Thymus (tissue), 11 donors: ENCODE measurements at regions not wholly inside any gene's neighbourhood (a gene's known extent, or its start where the extent isn't known, plus 50 kb on each side); places are given as distances from the start of the nearest gene placed in this dataset.

Experiments used
- DNase-seq, 9 donors: peaks; one replicate each; pipeline ENCODE4 v3.0.0-alpha.2; 2013; ENCODE audit warnings: low spot score in 9 of 9, low read depth in 6 of 9, missing footprints in 1 of 9
- H3K27ac ChIP-seq, 2 donors: one replicate each; pipeline ENCODE4 v1.5.1; 2013; ENCODE audit warnings: control low read depth in 1 of 2, low read depth in 1 of 2, low read length in 1 of 2, mild to moderate bottlenecking in 1 of 2, moderate library complexity in 1 of 2
- H3K27me3 ChIP-seq, 2 donors: one replicate each; pipeline ENCODE4 v1.5.1; 2013; ENCODE audit warnings: low read length in 1 of 2; ENCODE audit not compliant: control insufficient read depth in 2 of 2, insufficient read depth in 1 of 2
- H3K36me3 ChIP-seq, 2 donors: one replicate each; pipeline ENCODE4 v1.5.1; 2013; ENCODE audit warnings: low read length in 1 of 2, mild to moderate bottlenecking in 1 of 2, moderate library complexity in 1 of 2; ENCODE audit not compliant: control insufficient read depth in 2 of 2, insufficient read depth in 2 of 2
- H3K4me1 ChIP-seq, 2 donors: one replicate each; pipeline ENCODE4 v1.5.1; 2013; ENCODE audit warnings: low read length in 2 of 2; ENCODE audit not compliant: control insufficient read depth in 2 of 2, insufficient read depth in 2 of 2
- H3K4me3 ChIP-seq, 2 donors: one replicate each; pipeline ENCODE4 v1.5.1; 2013; ENCODE audit warnings: low read length in 2 of 2, control low read depth in 1 of 2, mild to moderate bottlenecking in 1 of 2
- H3K9me3 ChIP-seq, 2 donors: one replicate each; pipeline ENCODE4 v1.5.1; 2013; ENCODE audit warnings: low read length in 1 of 2, mild to moderate bottlenecking in 1 of 2; ENCODE audit not compliant: control insufficient read depth in 2 of 2, insufficient read depth in 1 of 2
- WGBS: extraction: QIAGEN DNeasy Blood & Tissue Kit; methylation state at CpG from one replicate; pipeline ENCODE4 v1.1.7; 2013; 5-methylcytosine and 5-hydroxymethylcytosine counted together
- donor health status: healthy.

- H3K36me3 ChIP-seq = no peaks in the 10 kb centered on the region
- H3K9me3 ChIP-seq = no peaks in the 10 kb centered on the region
- H3K27ac ChIP-seq = no peak overlapping the region
- H3K27me3 ChIP-seq = no peaks in the 10 kb centered on the region
- DNase-seq = no peak
- H3K4me1 ChIP-seq = no peaks in the 10 kb centered on the region
- WGBS = 89% methylated on average over 17 of the region's 17 CpGs
- no peak overlapping the region for H3K4me3 ChIP-seq
Measured at GRCh38 chr20:53801609-53802370, 208.2 kb upstream of the ZNF217 start.

- no peaks in the 10 kb centered on the region for H3K36me3 ChIP-seq
- no peaks in the 10 kb centered on the region for H3K27me3 ChIP-seq
- no peak overlapping the region for H3K27ac ChIP-seq
- no peak overlapping the region for H3K4me3 ChIP-seq
- no peaks in the 10 kb centered on the region for H3K4me1 ChIP-seq
- WGBS = 92% methylated on average over 13 of the region's 13 CpGs
- no peak for DNase-seq
- H3K9me3 ChIP-seq = no peaks in the 10 kb centered on the region
Measured at GRCh38 chr20:53800883-53801604, 207.4 kb upstream of the ZNF217 start.

GRCh38 chr20:53800418-53800817 is 206.8 kb upstream of the ZNF217 start:
- H3K4me3 ChIP-seq = no peak overlapping the region
- H3K9me3 ChIP-seq = no peaks in the 10 kb centered on the region
- H3K27me3 ChIP-seq = no peaks in the 10 kb centered on the region
- 100% methylated on average over 1 of the region's 1 CpG for WGBS
- no peaks in the 10 kb centered on the region for H3K4me1 ChIP-seq
- DNase-seq = no peak
- H3K27ac ChIP-seq = no peak overlapping the region
- H3K36me3 ChIP-seq = no peaks in the 10 kb centered on the region

- DNase-seq = no peak
- Histone ChIP-seq H3K9me3 (no peaks in the 10 kb centered on the region), H3K27me3 (no peaks in the 10 kb centered on the region), H3K27ac (no peak overlapping the region), H3K4me1 (no peaks in the 10 kb centered on the region), H3K4me3 (no peak overlapping the region), H3K36me3 (no peaks in the 10 kb centered on the region)
- WGBS = 87% methylated on average over 4 of the region's 4 CpGs
Measured at GRCh38 chr20:53797085-53797484, 203.4 kb upstream of the ZNF217 start.

GRCh38 chr20:53795170-53795569 is 201.5 kb upstream of the ZNF217 start:
- peaks cover 0 to 2% of the 10 kb centered on the region in 2 donors for H3K4me1 ChIP-seq
- no peak for DNase-seq
- H3K36me3 ChIP-seq = no peaks in the 10 kb centered on the region
- no peaks in the 10 kb centered on the region for H3K27me3 ChIP-seq
- no peak overlapping the region for H3K4me3 ChIP-seq
- 98% methylated on average over 3 of the region's 3 CpGs for WGBS
- H3K9me3 ChIP-seq = no peaks in the 10 kb centered on the region
- no peak overlapping the region for H3K27ac ChIP-seq

GRCh38 chr20:53794529-53795115 is 201.0 kb upstream of the ZNF217 start:
- peaks cover 0 to 2% of the 10 kb centered on the region in 2 donors for H3K4me1 ChIP-seq
- 93% methylated on average over 9 of the region's 9 CpGs for WGBS
- no peaks in the 10 kb centered on the region for H3K9me3 ChIP-seq
- no peak overlapping the region for H3K4me3 ChIP-seq
- no peaks in the 10 kb centered on the region for H3K27me3 ChIP-seq
- no peaks in the 10 kb centered on the region for H3K36me3 ChIP-seq
- no peak overlapping the region for H3K27ac ChIP-seq
- DNase-seq = no peak

GRCh38 chr20:53793783-53794383 is 200.2 kb upstream of the ZNF217 start:
- Histone ChIP-seq H3K27me3 (no peaks in the 10 kb centered on the region), H3K4me1 (peaks cover 0 to 2% of the 10 kb centered on the region in 2 donors), H3K4me3 (no peak overlapping the region), H3K27ac (no peak overlapping the region), H3K36me3 (no peaks in the 10 kb centered on the region), H3K9me3 (no peaks in the 10 kb centered on the region)
- no peak for DNase-seq
- 97% methylated on average over 7 of the region's 7 CpGs for WGBS

GRCh38 chr20:53792946-53793536 is 199.4 kb upstream of the ZNF217 start:
- WGBS = 94% methylated on average over 5 of the region's 5 CpGs
- peaks cover 0 to 2% of the 10 kb centered on the region in 2 donors for H3K4me1 ChIP-seq
- H3K9me3 ChIP-seq = no peaks in the 10 kb centered on the region
- no peak overlapping the region for H3K4me3 ChIP-seq
- DNase-seq = no peak
- H3K27me3 ChIP-seq = no peaks in the 10 kb centered on the region
- H3K36me3 ChIP-seq = no peaks in the 10 kb centered on the region
- H3K27ac ChIP-seq = no peak overlapping the region
